SK-N-SH treated with all-trans-retinoic acid at 6 μM for 48 hours (cell line): ENCODE measurements at regions not wholly inside any gene's neighbourhood (a gene's known extent, or its start where the extent isn't known, plus 50 kb on each side); places are given as distances from the start of the nearest gene placed in this dataset.
A peak's percentile ranks its signal among the peaks of the same experiment; 100 is the strongest.

ENCODE experiments used
- ATAC-seq: fragments of 200-7000 bp; cut with Tn5 transposase; 3 replicates; pipeline ENCODE4 v1.9.1; 2020; ENCODE audit warnings: mild to moderate bottlenecking, moderate library complexity
- ARNTL ChIP-seq: fragments of 450-650 bp; formaldehyde crosslinking; IDR thresholded peaks from 2 replicates; pipeline ENCODE4 v1.5.0; 2020; ENCODE audit warnings: low read depth, mild to moderate bottlenecking, moderate library complexity, borderline replicate concordance
- BACH2 ChIP-seq: fragments of 250-450 bp; sonication (Bioruptor Pico); IDR thresholded peaks from 2 replicates; pipeline ENCODE4 v1.9.0; 2021; ENCODE audit warnings: mild to moderate bottlenecking, borderline replicate concordance
- CREB5 ChIP-seq: fragments of 250-450 bp; sonication (Bioruptor Pico); IDR thresholded peaks from 2 replicates; pipeline ENCODE4 v1.5.1; 2020; ENCODE audit warnings: low read depth, mild to moderate bottlenecking, moderate library complexity
- CSDC2 ChIP-seq: fragments of 250-450 bp; sonication (Bioruptor Pico); IDR thresholded peaks from 2 replicates; pipeline ENCODE4 v1.5.0; 2020; ENCODE audit warnings: mild to moderate bottlenecking, moderate library complexity
- CSRNP3 ChIP-seq: fragments of 250-450 bp; sonication (Bioruptor Pico); IDR thresholded peaks from 2 replicates; pipeline ENCODE4 v1.5.1; 2021; ENCODE audit warnings: mild to moderate bottlenecking, moderate library complexity
- ESRRG ChIP-seq: fragments of 250-450 bp; sonication (Bioruptor Pico); IDR thresholded peaks from 2 replicates; pipeline ENCODE4 v1.6.1; 2021; ENCODE audit warnings: mild to moderate bottlenecking
- GLIS3 ChIP-seq: fragments of 250-450 bp; sonication (Bioruptor Pico); IDR thresholded peaks from 2 replicates; pipeline ENCODE4 v1.5.0; 2020; ENCODE audit warnings: mild to moderate bottlenecking, moderate library complexity
- ISL1 ChIP-seq: fragments of 250-450 bp; sonication (Bioruptor Pico); IDR thresholded peaks from 2 replicates; pipeline ENCODE4 v2.1.2; 2022; ENCODE audit warnings: mild to moderate bottlenecking, moderate library complexity
- OSR1 ChIP-seq: fragments of 250-450 bp; sonication (Bioruptor Pico); IDR thresholded peaks from 2 replicates; pipeline ENCODE4 v1.8.0; 2022; ENCODE audit warnings: moderate library complexity, mild to moderate bottlenecking, inconsistent platforms
- PATZ1 ChIP-seq: fragments of 250-450 bp; sonication (Bioruptor Pico); IDR thresholded peaks from 2 replicates; pipeline ENCODE4 v1.8.0; 2020; ENCODE audit warnings: mild to moderate bottlenecking, moderate library complexity, borderline replicate concordance
- POU6F1 ChIP-seq: fragments of 250-450 bp; sonication (Bioruptor Pico); IDR thresholded peaks from 2 replicates; pipeline ENCODE4 v1.8.0; 2021; ENCODE audit warnings: low read depth, mild to moderate bottlenecking, moderate library complexity, borderline replicate concordance
- RARB ChIP-seq: fragments of 250-450 bp; sonication (Bioruptor Pico); IDR thresholded peaks from 2 replicates; pipeline ENCODE4 v1.8.0; 2021; ENCODE audit warnings: mild to moderate bottlenecking, moderate library complexity
- SNAI2 ChIP-seq: fragments of 250-450 bp; sonication (Bioruptor Pico); IDR thresholded peaks from 2 replicates; pipeline ENCODE4 v1.5.0; 2020; ENCODE audit warnings: mild to moderate bottlenecking, moderate library complexity
- TCF4 ChIP-seq: fragments of 250-450 bp; sonication (Bioruptor Pico); IDR thresholded peaks from 2 replicates; pipeline ENCODE4 v1.8.0; 2021; ENCODE audit warnings: mild to moderate bottlenecking, moderate library complexity, borderline replicate concordance
- TOX ChIP-seq: fragments of 250-450 bp; sonication (Bioruptor Pico); IDR thresholded peaks from 2 replicates; pipeline ENCODE4 v1.8.0; 2021; ENCODE audit warnings: mild to moderate bottlenecking, moderate library complexity, borderline replicate concordance
- TSHZ2 ChIP-seq: fragments of 250-450 bp; sonication (Bioruptor Pico); IDR thresholded peaks from 2 replicates; pipeline ENCODE4 v1.5.0; 2020; ENCODE audit warnings: mild to moderate bottlenecking, moderate library complexity
- ZC3H10 ChIP-seq: fragments of 250-450 bp; sonication (Bioruptor Pico); IDR thresholded peaks from 2 replicates; pipeline ENCODE4 v1.5.1; 2021; ENCODE audit warnings: mild to moderate bottlenecking, moderate library complexity
- ZFP3 ChIP-seq: fragments of 250-450 bp; sonication (Bioruptor Pico); IDR thresholded peaks from 2 replicates; pipeline ENCODE4 v1.5.0; 2020; ENCODE audit warnings: mild to moderate bottlenecking, moderate library complexity
- ZFP30 ChIP-seq: fragments of 450-650 bp; formaldehyde crosslinking; IDR thresholded peaks from 2 replicates; pipeline ENCODE4 v1.5.0; 2022; ENCODE audit warnings: mild to moderate bottlenecking, moderate library complexity
- ZNF565 ChIP-seq: fragments of 450-650 bp; formaldehyde crosslinking; conservative IDR thresholded peaks from 2 replicates; pipeline ENCODE4 v1.5.0; 2020; ENCODE audit warnings: low read depth, mild to moderate bottlenecking, moderate library complexity
- ZNF8 ChIP-seq: fragments of 450-650 bp; formaldehyde crosslinking; IDR thresholded peaks from 2 replicates; pipeline ENCODE4 v1.5.0; 2020; ENCODE audit warnings: mild to moderate bottlenecking, moderate library complexity

- TF ChIP-seq POU6F1 = no peak
- TF ChIP-seq SNAI2 (CRISPR knock-in tag) = no peak
- no peak for TF ChIP-seq ESRRG (CRISPR knock-in tag)
- TF ChIP-seq ZC3H10 (CRISPR knock-in tag) = no peak
- TF ChIP-seq CSRNP3 (CRISPR knock-in tag) = no peak
- TF ChIP-seq BACH2 (CRISPR knock-in tag) = no peak
- no peak for TF ChIP-seq ZNF565 (CRISPR knock-in tag)
- TF ChIP-seq OSR1 (CRISPR knock-in tag) = no peak
- TF ChIP-seq TCF4 (CRISPR knock-in tag) = no peak
- TF ChIP-seq CREB5 (CRISPR knock-in tag) = no peak
- ATAC-seq = peak; percentile 32
These were observed 693.5 kb upstream of the TENM3 start for GRCh38 chr4:181549576-181550188.

- ATAC-seq = no peak
- TF ChIP-seq PATZ1 (CRISPR knock-in tag) (no peak), GLIS3 (CRISPR knock-in tag) (no peak), ZFP3 (CRISPR knock-in tag) (no peak), ZNF8 (CRISPR knock-in tag) (no peak), ARNTL (CRISPR knock-in tag) (no peak), POU6F1 (no peak), RARB (CRISPR knock-in tag) (no peak)
These were observed 692.8 kb upstream of the TENM3 start for GRCh38 chr4:181550381-181550780.

- ATAC-seq = no peak
- TF ChIP-seq CREB5 (CRISPR knock-in tag) = no peak
- no peak for TF ChIP-seq CSDC2 (CRISPR knock-in tag)
- no peak for TF ChIP-seq ZNF565 (CRISPR knock-in tag)
- TF ChIP-seq ARNTL (CRISPR knock-in tag) = no peak
- no peak for TF ChIP-seq TOX (CRISPR knock-in tag)
- no peak for TF ChIP-seq SNAI2 (CRISPR knock-in tag)
- no peak for TF ChIP-seq TSHZ2 (CRISPR knock-in tag)
- TF ChIP-seq ZFP30 (CRISPR knock-in tag) = no peak
- TF ChIP-seq ZC3H10 (CRISPR knock-in tag) = no peak
- TF ChIP-seq RARB (CRISPR knock-in tag) = no peak
- TF ChIP-seq PATZ1 (CRISPR knock-in tag) = no peak
- TF ChIP-seq POU6F1 = no peak
- no peak for TF ChIP-seq ISL1
- no peak for TF ChIP-seq GLIS3 (CRISPR knock-in tag)
These were observed 683.6 kb upstream of the TENM3 start for GRCh38 chr4:181559637-181560036.
